RPMI7951 (cell line): ENCODE measurements at regions not wholly inside any gene's neighbourhood (a gene's known extent, or its start where the extent isn't known, plus 50 kb on each side); places are given as distances from the start of the nearest gene placed in this dataset.

ENCODE experiments used
- DNase-seq: peaks from one replicate; pipeline ENCODE4 v3.0.0-alpha.2; 2012; ENCODE audit warnings: low read depth

- no peak for DNase-seq
Observed at GRCh38 chr12:125271892-125272291, 206.7 kb downstream of the AACS start.

- DNase-seq = no peak
Observed at GRCh38 chr12:125272383-125272933, 207.2 kb downstream of the AACS start.

- DNase-seq = no peak
Observed at GRCh38 chr12:125276567-125276966, 211.3 kb downstream of the AACS start.

GRCh38 chr12:125280482-125281377, 215.5 kb downstream of the AACS start:
- DNase-seq = peak; percentile 5

GRCh38 chr12:125282921-125283320, 217.7 kb downstream of the AACS start:
- no peak for DNase-seq

GRCh38 chr12:125283521-125283920, 218.3 kb downstream of the AACS start:
- DNase-seq = no peak

GRCh38 chr12:125284087-125284486, 218.9 kb downstream of the AACS start:
- no peak for DNase-seq

GRCh38 chr12:125284945-125285685, 219.9 kb downstream of the AACS start:
- DNase-seq = peak; percentile 11

- DNase-seq = no peak
Observed at GRCh38 chr12:125286005-125286727, 220.9 kb downstream of the AACS start.

GRCh38 chr12:125287155-125287847, 222.1 kb downstream of the AACS start:
- no peak for DNase-seq

GRCh38 chr12:125288931-125289928, 224.0 kb downstream of the AACS start:
- no peak for DNase-seq

- no peak for DNase-seq
Observed at GRCh38 chr12:125289970-125290369, 224.7 kb downstream of the AACS start.

- DNase-seq = no peak
Observed at GRCh38 chr12:125292700-125293099, 227.5 kb downstream of the AACS start.

- no peak for DNase-seq
Observed at GRCh38 chr12:125295550-125295949, 230.3 kb downstream of the AACS start.

- no peak for DNase-seq
Observed at GRCh38 chr12:125296701-125297100, 231.5 kb downstream of the AACS start.

- DNase-seq = no peak
Observed at GRCh38 chr12:125299840-125300239, 234.6 kb downstream of the AACS start.

- no peak for DNase-seq
Observed at GRCh38 chr12:125300249-125300648, 235.0 kb downstream of the AACS start.

- no peak for DNase-seq
Observed at GRCh38 chr12:125303337-125303736, 238.1 kb downstream of the AACS start.

- DNase-seq = no peak
Observed at GRCh38 chr12:125304029-125304428, 238.8 kb downstream of the AACS start.

- DNase-seq = no peak
Observed at GRCh38 chr12:125305231-125305630, 240.0 kb downstream of the AACS start.
